ENCODE measurements at regions not wholly inside any gene's neighbourhood (a gene's known extent, or its start where the extent isn't known, plus 50 kb on each side); places are given as distances from the start of the nearest gene placed in this dataset.
A peak's percentile ranks its signal among the peaks of the same experiment; 100 is the strongest.

DNA sequence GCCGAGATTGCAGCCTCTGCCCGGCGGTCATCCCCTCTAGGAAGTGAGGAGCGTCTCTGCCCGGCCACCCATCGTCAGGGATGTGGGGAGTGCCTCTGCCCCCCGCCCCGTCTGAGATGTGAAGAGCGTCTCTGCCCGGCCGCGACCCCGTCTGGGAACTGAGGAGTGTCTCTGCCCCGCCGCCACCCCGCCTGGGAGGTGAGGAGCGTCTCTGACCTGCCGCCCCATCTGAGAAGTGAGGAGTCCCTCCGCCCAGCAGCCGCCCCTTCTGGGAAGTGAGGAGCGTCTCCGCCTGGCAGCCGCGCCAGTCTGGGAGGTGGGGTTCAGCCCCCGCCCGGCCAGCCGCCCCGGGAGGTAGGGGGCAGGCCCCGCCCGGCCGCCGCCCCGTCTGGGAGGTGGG, 544.0 kb downstream of the CCER1 start:
- Histone ChIP-seq H4K20me1 (ENCODE audit: insufficient read depth) (no peaks in the 10 kb centered on the region), H3K27ac (ENCODE audit: low read length) (no peak overlapping the region), H3K27me3 (ENCODE audit: insufficient read depth, low read depth, low read length) (no peaks in the 10 kb centered on the region), H3K4me2 (ENCODE audit: low read length) (no peak overlapping the region), H3K36me3 (ENCODE audit: insufficient read depth, low read length) (no peaks in the 10 kb centered on the region), H3K4me3 (ENCODE audit: low read length) (no peak overlapping the region), H3K9ac (ENCODE audit: low read length) (no peak overlapping the region), H2AFZ (ENCODE audit: low read depth, low read length) (no peak overlapping the region), H3K79me2 (replicated peaks; ENCODE audit: insufficient read depth, low read length) (no peaks in the 10 kb centered on the region), H3F3A (ENCODE audit: insufficient read depth, low read length, poor library complexity, severe bottlenecking) (no peaks in the 10 kb centered on the region), H3K9me2 (ENCODE audit: insufficient read depth, low read length) (no peaks in the 10 kb centered on the region), H3K9me3 (ENCODE audit: low read length) (no peaks in the 10 kb centered on the region)
- TF ChIP-seq, protein P1, sequence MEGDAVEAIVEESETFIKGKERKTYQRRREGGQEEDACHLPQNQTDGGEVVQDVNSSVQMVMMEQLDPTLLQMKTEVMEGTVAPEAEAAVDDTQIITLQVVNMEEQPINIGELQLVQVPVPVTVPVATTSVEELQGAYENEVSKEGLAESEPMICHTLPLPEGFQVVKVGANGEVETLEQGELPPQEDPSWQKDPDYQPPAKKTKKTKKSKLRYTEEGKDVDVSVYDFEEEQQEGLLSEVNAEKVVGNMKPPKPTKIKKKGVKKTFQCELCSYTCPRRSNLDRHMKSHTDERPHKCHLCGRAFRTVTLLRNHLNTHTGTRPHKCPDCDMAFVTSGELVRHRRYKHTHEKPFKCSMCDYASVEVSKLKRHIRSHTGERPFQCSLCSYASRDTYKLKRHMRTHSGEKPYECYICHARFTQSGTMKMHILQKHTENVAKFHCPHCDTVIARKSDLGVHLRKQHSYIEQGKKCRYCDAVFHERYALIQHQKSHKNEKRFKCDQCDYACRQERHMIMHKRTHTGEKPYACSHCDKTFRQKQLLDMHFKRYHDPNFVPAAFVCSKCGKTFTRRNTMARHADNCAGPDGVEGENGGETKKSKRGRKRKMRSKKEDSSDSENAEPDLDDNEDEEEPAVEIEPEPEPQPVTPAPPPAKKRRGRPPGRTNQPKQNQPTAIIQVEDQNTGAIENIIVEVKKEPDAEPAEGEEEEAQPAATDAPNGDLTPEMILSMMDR (IDR thresholded peaks at IDR 0.05; ENCODE audit: poor library complexity, severe bottlenecking): no peak
- TF ChIP-seq SMC3 (conservative IDR thresholded peaks at IDR 0.05; ENCODE audit: poor library complexity) (no peak), TAF1 (IDR thresholded peaks at IDR 0.05; ENCODE audit: low read depth) (no peak), EP300 (conservative IDR thresholded peaks at IDR 0.05; ENCODE audit: poor library complexity, severe bottlenecking) (no peak), POLR2AphosphoS5 (IDR thresholded peaks at IDR 0.05) (no peak), MXI1 (conservative IDR thresholded peaks at IDR 0.05; ENCODE audit: poor library complexity, severe bottlenecking) (no peak), RAD21 (conservative IDR thresholded peaks at IDR 0.05) (no peak), EZH2 (IDR thresholded peaks at IDR 0.05; ENCODE audit: borderline replicate concordance, insufficient read depth, low read length, poor library complexity, severe bottlenecking) (no peak)
- TF ChIP-seq, protein P2, sequence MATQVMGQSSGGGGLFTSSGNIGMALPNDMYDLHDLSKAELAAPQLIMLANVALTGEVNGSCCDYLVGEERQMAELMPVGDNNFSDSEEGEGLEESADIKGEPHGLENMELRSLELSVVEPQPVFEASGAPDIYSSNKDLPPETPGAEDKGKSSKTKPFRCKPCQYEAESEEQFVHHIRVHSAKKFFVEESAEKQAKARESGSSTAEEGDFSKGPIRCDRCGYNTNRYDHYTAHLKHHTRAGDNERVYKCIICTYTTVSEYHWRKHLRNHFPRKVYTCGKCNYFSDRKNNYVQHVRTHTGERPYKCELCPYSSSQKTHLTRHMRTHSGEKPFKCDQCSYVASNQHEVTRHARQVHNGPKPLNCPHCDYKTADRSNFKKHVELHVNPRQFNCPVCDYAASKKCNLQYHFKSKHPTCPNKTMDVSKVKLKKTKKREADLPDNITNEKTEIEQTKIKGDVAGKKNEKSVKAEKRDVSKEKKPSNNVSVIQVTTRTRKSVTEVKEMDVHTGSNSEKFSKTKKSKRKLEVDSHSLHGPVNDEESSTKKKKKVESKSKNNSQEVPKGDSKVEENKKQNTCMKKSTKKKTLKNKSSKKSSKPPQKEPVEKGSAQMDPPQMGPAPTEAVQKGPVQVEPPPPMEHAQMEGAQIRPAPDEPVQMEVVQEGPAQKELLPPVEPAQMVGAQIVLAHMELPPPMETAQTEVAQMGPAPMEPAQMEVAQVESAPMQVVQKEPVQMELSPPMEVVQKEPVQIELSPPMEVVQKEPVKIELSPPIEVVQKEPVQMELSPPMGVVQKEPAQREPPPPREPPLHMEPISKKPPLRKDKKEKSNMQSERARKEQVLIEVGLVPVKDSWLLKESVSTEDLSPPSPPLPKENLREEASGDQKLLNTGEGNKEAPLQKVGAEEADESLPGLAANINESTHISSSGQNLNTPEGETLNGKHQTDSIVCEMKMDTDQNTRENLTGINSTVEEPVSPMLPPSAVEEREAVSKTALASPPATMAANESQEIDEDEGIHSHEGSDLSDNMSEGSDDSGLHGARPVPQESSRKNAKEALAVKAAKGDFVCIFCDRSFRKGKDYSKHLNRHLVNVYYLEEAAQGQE (IDR thresholded peaks at IDR 0.05; ENCODE audit: borderline replicate concordance): no peak

DNA sequence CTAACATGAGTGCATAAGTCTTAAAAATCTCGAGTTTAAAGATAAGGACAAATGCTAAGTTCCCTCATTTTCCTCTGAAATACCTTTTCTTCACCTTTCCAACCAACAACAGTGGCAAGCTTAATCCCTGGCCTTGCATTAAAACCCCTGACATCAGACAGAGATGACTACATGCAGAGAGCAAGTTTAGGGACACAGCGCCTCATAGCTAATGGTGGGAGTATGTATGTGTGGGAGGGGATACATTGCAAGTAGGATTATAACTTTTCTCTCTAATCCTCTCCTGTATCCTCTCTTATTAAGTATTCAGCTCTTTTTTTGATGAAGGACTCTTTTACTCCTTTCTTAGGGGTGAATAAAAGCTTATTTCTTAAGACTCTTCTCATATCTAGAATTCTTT, 547.1 kb downstream of the CCER1 start:
- no peaks in the 10 kb centered on the region for H3K79me2 ChIP-seq (replicated peaks; ENCODE audit: insufficient read depth, low read length)
- H2AFZ ChIP-seq (ENCODE audit: low read depth, low read length): no peak overlapping the region
- no peaks in the 10 kb centered on the region for H3K27me3 ChIP-seq (ENCODE audit: insufficient read depth, low read depth, low read length)
- TF ChIP-seq POLR2AphosphoS5 (IDR thresholded peaks at IDR 0.05): no peak
- TF ChIP-seq RAD21 (conservative IDR thresholded peaks at IDR 0.05): peak; percentile 25
- TF ChIP-seq, protein P1 (IDR thresholded peaks at IDR 0.05; ENCODE audit: poor library complexity, severe bottlenecking): peak; percentile 26
- no peaks in the 10 kb centered on the region for H3F3A ChIP-seq (ENCODE audit: insufficient read depth, low read length, poor library complexity, severe bottlenecking)
- no peak overlapping the region for H3K4me3 ChIP-seq (ENCODE audit: low read length)
- H3K4me2 ChIP-seq (ENCODE audit: low read length): no peak overlapping the region
- H3K9me3 ChIP-seq (ENCODE audit: low read length): no peaks in the 10 kb centered on the region
- H3K9ac ChIP-seq (ENCODE audit: low read length): no peak overlapping the region
- H4K20me1 ChIP-seq (ENCODE audit: insufficient read depth): no peaks in the 10 kb centered on the region
- no peak overlapping the region for H3K27ac ChIP-seq (ENCODE audit: low read length)
- no peaks in the 10 kb centered on the region for H3K36me3 ChIP-seq (ENCODE audit: insufficient read depth, low read length)
- H3K9me2 ChIP-seq (ENCODE audit: insufficient read depth, low read length): no peaks in the 10 kb centered on the region

Measured in neural cell (in vitro differentiated cells).